OCI-LY1 (cell line): ENCODE measurements at regions not wholly inside any gene's neighbourhood (a gene's known extent, or its start where the extent isn't known, plus 50 kb on each side); places are given as distances from the start of the nearest gene placed in this dataset.
"Not testable (repeated sequence)": the region's sequence is repeated elsewhere in the genome, so short reads cannot be mapped to it uniquely, and the experiment has no call there.

ENCODE experiments used
- H2AFZ ChIP-seq: fragments of 200-600 bp; sonication (generic), shearing (Covaris generic); 2 replicates; pipeline ENCODE4 v1.6.0; 2014; ENCODE audit warnings: antibody characterized with exemption, mild to moderate bottlenecking, low read length
- H3F3A ChIP-seq: fragments of 200-600 bp; sonication (generic), shearing (Covaris generic); 2 replicates; pipeline ENCODE4 v1.6.0; 2014; ENCODE audit warnings: mild to moderate bottlenecking, antibody characterized with exemption, low read length, moderate library complexity; ENCODE audit not compliant: insufficient read depth
- H3K27ac ChIP-seq: fragments of 200-600 bp; sonication (generic); 2 replicates; pipeline ENCODE4 v1.5.1; 2014; ENCODE audit warnings: low read length, mixed run types, mild to moderate bottlenecking, low read depth; ENCODE audit not compliant: poor library complexity, severe bottlenecking
- H3K27me3 ChIP-seq: fragments of 200-600 bp; sonication (generic); 2 replicates; pipeline ENCODE4 v1.6.0; 2014; ENCODE audit warnings: antibody characterized with exemption, mild to moderate bottlenecking, low read length, moderate library complexity; ENCODE audit not compliant: insufficient read depth
- H3K36me3 ChIP-seq: fragments of 200-600 bp; sonication (generic); 2 replicates; pipeline ENCODE4 v1.6.1; 2014; ENCODE audit warnings: mild to moderate bottlenecking, antibody characterized with exemption, low read length, moderate library complexity, mixed read lengths; ENCODE audit not compliant: insufficient read depth
- H3K4me1 ChIP-seq: fragments of 200-600 bp; sonication (generic); 2 replicates; pipeline ENCODE4 v1.5.1; 2014; ENCODE audit warnings: mild to moderate bottlenecking, low read length, moderate library complexity; ENCODE audit not compliant: insufficient read depth, severe bottlenecking
- H3K4me2 ChIP-seq: fragments of 200-600 bp; sonication (generic), shearing (Covaris generic); 2 replicates; pipeline ENCODE4 v1.6.1; 2014; ENCODE audit warnings: low read length
- H3K4me3 ChIP-seq: fragments of 200-600 bp; sonication (generic); 2 replicates; pipeline ENCODE4 v1.5.1; 2014; ENCODE audit warnings: low read length, low read depth, mild to moderate bottlenecking, mixed read lengths; ENCODE audit not compliant: poor library complexity, severe bottlenecking
- H3K79me2 ChIP-seq: fragments of 200-600 bp; shearing (Covaris generic); 2 replicates; pipeline ENCODE4 v1.6.1; 2016; ENCODE audit warnings: mixed run types, low read length, mixed read lengths; ENCODE audit not compliant: insufficient read depth
- H3K9ac ChIP-seq: fragments of 200-600 bp; sonication (generic), shearing (Covaris generic); 2 replicates; pipeline ENCODE4 v1.6.1; 2014; ENCODE audit warnings: mild to moderate bottlenecking, low read length, mixed read lengths
- H3K9me2 ChIP-seq: fragments of 200-600 bp; sonication (generic), shearing (Covaris generic); 2 replicates; pipeline ENCODE4 v1.6.1; 2014; ENCODE audit warnings: low read depth, mild to moderate bottlenecking, low read length, mixed read lengths
- H3K9me3 ChIP-seq: fragments of 200-600 bp; shearing (Covaris generic); 2 replicates; pipeline ENCODE4 v1.6.1; 2014; ENCODE audit warnings: low read length, mixed read lengths
- H4K20me1 ChIP-seq: fragments of 200-600 bp; sonication (generic), shearing (Covaris generic); 2 replicates; pipeline ENCODE4 v1.6.0; 2016; ENCODE audit warnings: mild to moderate bottlenecking, low read length; ENCODE audit not compliant: insufficient read depth
- EZH2 ChIP-seq: fragments of 200-600 bp; sonication (generic), shearing (Covaris generic); IDR thresholded peaks from 2 replicates; pipeline ENCODE4 v1.8.0; 2017; ENCODE audit warnings: borderline replicate concordance, mixed run types, mild to moderate bottlenecking, antibody characterized with exemption, low read length, moderate library complexity, mixed read lengths
- TF ChIP-seq, protein P1 (sequence below): fragments of 200-600 bp; sonication (generic), shearing (Covaris generic); IDR thresholded peaks from 2 replicates; pipeline ENCODE4 v1.5.1; 2017; ENCODE audit warnings: mild to moderate bottlenecking, antibody characterized with exemption, low read length, moderate library complexity, mixed read lengths

DNA sequence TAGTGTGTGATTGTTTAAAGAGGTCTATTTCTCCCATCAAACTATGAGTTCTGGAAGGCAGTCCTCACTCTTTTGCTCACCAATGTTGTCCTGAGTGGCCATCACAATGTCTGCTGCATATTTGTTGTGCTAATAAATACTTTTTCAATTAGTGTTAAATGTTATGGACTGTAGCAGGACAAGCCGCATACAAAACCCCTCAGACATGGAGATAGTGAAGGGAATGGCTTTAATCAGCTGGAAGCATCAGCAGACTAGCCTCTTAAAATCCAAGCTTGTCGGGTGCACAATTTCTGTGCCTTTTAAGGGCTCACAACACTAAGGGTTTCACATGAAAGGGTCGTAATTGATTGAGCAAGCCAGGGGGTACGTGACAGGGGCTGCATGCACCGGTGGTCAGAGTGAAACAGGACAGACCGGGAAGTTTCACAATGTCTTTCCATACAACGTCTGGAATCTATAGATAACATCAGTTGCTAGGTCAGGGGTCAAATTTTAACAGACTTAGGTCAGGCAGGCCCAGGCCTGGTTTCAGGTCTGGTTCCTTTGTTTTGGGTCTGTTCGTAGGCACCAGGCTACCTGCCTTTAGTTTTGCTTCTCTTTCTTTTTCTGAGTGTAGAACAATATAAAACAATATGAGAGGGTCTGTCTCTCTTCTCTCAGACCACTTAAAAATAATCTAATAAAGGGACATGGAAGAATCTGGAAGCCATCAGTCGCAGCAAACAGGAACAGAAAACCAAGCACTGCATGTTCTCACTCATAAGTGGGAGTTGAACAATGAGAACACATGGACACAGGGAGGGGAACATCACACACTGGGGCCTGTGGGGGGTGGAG is 327.6 kb upstream of the HTR1E start:
- Histone ChIP-seq H2AFZ (no peak overlapping the region), H3K27me3 (no peaks in the 10 kb centered on the region), H4K20me1 (no peaks in the 10 kb centered on the region), H3F3A (no peaks in the 10 kb centered on the region), H3K4me2 (no peak overlapping the region), H3K4me3 (no peak overlapping the region), H3K9me3 (no peaks in the 10 kb centered on the region), H3K9me2 (no peaks in the 10 kb centered on the region), H3K4me1 (no peaks in the 10 kb centered on the region), H3K9ac (no peak overlapping the region), H3K27ac (no peak overlapping the region), H3K79me2 (no peaks in the 10 kb centered on the region), H3K36me3 (no peaks in the 10 kb centered on the region)
- TF ChIP-seq, protein P1, sequence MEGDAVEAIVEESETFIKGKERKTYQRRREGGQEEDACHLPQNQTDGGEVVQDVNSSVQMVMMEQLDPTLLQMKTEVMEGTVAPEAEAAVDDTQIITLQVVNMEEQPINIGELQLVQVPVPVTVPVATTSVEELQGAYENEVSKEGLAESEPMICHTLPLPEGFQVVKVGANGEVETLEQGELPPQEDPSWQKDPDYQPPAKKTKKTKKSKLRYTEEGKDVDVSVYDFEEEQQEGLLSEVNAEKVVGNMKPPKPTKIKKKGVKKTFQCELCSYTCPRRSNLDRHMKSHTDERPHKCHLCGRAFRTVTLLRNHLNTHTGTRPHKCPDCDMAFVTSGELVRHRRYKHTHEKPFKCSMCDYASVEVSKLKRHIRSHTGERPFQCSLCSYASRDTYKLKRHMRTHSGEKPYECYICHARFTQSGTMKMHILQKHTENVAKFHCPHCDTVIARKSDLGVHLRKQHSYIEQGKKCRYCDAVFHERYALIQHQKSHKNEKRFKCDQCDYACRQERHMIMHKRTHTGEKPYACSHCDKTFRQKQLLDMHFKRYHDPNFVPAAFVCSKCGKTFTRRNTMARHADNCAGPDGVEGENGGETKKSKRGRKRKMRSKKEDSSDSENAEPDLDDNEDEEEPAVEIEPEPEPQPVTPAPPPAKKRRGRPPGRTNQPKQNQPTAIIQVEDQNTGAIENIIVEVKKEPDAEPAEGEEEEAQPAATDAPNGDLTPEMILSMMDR: no peak
- no peak for TF ChIP-seq EZH2

DNA sequence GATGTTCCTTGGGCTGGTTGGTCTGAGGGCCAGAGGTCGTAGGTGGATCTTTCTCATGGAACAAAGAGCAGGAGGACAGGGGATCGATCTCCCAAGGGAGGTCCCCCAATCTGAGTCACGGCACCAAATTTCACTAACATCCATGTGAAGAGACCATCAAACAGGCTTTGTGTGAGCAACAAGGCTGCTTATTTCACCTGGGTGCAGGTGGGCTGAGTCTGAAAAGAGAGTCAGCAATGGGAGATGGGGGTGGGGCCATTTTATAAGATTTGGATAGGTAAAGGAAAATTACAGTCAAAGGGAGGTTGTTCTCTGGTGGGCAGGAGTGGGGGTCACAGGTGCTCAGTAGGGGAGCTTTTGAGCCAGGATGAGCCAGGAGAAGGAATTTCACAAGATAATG is 334.0 kb upstream of the HTR1E start:
- not testable (repeated sequence) for H3K4me1 ChIP-seq, H3F3A ChIP-seq, H3K79me2 ChIP-seq, H2AFZ ChIP-seq, H3K9me2 ChIP-seq, H3K4me2 ChIP-seq, H3K4me3 ChIP-seq, H4K20me1 ChIP-seq, H3K27me3 ChIP-seq, H3K36me3 ChIP-seq, H3K9me3 ChIP-seq, H3K27ac ChIP-seq, H3K9ac ChIP-seq

DNA sequence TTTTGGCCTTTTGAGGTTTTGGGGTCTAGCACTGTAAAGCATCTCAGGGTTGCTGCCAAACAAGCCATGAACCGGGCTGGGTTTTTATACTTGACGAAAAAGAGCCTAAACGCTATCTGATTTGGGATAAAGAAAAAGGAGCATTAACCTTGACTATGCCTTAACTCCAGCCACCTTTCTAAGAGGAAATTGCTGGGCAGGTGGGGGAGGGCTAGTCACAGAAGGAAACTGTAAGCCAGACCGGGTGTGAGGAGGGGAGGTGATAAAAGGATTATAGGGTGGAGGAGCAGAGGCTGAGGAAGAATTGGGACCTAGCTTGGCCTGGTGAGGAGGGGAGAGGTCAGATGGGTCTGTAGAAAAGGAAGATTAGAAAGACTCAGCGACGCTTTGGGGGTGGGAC is 335.2 kb upstream of the HTR1E start:
- H3K9me3 ChIP-seq, H3F3A ChIP-seq, H3K9ac ChIP-seq, H3K79me2 ChIP-seq, H3K36me3 ChIP-seq, H3K4me3 ChIP-seq, H3K4me2 ChIP-seq, H3K4me1 ChIP-seq, H3K9me2 ChIP-seq, H4K20me1 ChIP-seq, H3K27me3 ChIP-seq, H3K27ac ChIP-seq, H2AFZ ChIP-seq: not testable (repeated sequence)

DNA sequence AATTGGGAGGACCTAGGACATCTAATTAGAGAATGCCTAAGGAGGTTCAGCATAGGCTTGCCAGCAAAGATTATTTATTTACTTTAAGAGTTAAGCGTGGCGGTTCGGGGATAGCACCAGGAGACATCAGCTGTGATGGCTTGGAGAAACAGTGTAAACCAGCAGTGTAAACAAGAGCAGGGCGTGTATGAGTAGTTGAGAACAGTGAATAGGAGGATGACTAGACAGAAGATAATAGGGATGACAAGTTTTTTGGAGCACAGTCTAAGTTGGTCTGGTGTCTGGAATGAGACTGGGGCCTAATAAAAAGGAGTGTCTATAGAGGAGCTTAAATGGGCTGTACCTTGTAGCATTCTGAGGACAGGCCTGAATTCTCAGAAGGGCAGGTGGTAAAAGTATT is 338.4 kb upstream of the HTR1E start:
- H2AFZ ChIP-seq, H3K4me3 ChIP-seq, H4K20me1 ChIP-seq, H3K4me2 ChIP-seq, H3K79me2 ChIP-seq, H3K4me1 ChIP-seq, H3K9me2 ChIP-seq, H3K27ac ChIP-seq, H3K9ac ChIP-seq, H3K36me3 ChIP-seq, H3K9me3 ChIP-seq, H3F3A ChIP-seq, H3K27me3 ChIP-seq: not testable (repeated sequence)
